GM18505 (cell line): ENCODE measurements at regions not wholly inside any gene's neighbourhood (a gene's known extent, or its start where the extent isn't known, plus 50 kb on each side); places are given as distances from the start of the nearest gene placed in this dataset.

Experiments
- ATAC-seq: cut with Tn5 transposase; IDR thresholded peaks from one replicate; pipeline ENCODE4 v1.9.1; 2021; ENCODE audit not compliant: unreplicated experiment
- POLR2A ChIP-seq: IDR thresholded peaks from 4 replicates; pipeline ENCODE4 v1.6.1; 2011; ENCODE audit warnings: borderline replicate concordance; ENCODE audit not compliant: insufficient read depth, insufficient read length; ENCODE audit errors: extremely low read depth

DNA sequence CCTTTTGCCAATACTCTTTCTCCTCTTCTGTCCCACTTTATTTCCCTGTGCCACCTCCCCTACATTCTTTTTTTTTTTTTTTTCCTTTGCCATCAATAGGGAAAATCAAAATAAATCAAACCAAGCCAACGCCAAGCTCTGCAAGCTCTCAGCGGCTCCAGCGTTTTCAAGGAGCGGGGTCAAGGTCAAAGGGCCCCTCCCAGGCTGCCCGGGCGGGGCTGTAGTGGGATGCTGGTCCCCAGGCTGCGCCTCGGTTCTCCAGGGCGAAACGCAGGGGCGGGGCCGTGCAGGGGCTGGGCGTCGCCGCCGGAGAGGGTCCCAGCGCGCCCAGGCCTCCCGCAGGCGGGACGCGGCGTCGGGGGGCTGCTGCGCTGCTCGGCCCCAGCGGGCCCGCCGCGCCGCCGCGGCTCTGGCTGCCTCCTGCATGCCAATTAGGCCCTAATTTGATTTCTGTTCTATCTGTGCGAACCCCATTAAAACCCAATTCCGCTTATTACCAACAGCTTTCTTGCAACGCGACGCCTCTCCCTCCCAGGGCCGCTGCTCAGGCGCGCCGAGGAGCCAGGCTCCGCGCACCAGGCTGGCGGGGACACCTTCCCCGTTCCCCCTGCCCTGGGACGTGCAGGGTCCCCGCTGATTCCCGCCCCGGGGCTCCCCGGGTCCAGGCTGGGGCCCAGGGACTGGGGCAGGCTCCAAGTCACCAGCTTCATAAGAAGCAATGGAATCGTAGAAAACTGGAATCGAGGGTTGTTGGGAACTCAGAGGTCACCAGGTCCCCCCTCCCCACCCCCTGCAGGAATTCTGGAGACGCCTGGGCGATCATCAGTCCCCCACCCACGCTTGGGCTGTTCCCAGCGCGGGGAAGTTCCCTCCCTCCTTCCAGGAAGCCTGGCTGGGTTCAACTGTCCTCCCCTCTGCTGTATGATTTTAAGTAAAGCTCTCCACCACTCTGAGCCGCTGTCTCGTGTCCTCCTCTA is 50.7 kb upstream of the MAP1LC3B2 start:
- ATAC-seq = no peak
- no peak for TF ChIP-seq POLR2A
